Stimulated activated memory B cell treated with anti-CD40 and anti-IgM and Interleukin-4, amounts not matched to agents 10 μg/mL and 1 μg/mL and 100 μg/mL, for 72 hours (primary cell): ENCODE measurements at regions not wholly inside any gene's neighbourhood (a gene's known extent, or its start where the extent isn't known, plus 50 kb on each side); places are given as distances from the start of the nearest gene placed in this dataset.

Source experiments
- ATAC-seq: fragments of 150-1000 bp; cut with Tn5 transposase; 2 replicates; pipeline ENCODE4 v1.10.0; 2021
- H3K27ac Mint-ChIP-seq: one replicate; pipeline ENCODE4 v1.8.0; 2022; ENCODE audit warnings: mild to moderate bottlenecking, mixed read lengths
- H3K27me3 Mint-ChIP-seq: one replicate; pipeline ENCODE4 v1.8.0; 2022; ENCODE audit warnings: mixed read lengths
- H3K36me3 Mint-ChIP-seq: one replicate; pipeline ENCODE4 v1.8.0; 2022; ENCODE audit warnings: mixed read lengths
- H3K4me1 Mint-ChIP-seq: one replicate; pipeline ENCODE4 v1.8.0; 2022; ENCODE audit warnings: mixed read lengths
- H3K4me3 Mint-ChIP-seq: one replicate; pipeline ENCODE4 v1.8.0; 2022; ENCODE audit warnings: mild to moderate bottlenecking, moderate library complexity, mixed read lengths
- H3K9me3 Mint-ChIP-seq: one replicate; pipeline ENCODE4 v1.8.0; 2022; ENCODE audit warnings: mixed read lengths

DNA sequence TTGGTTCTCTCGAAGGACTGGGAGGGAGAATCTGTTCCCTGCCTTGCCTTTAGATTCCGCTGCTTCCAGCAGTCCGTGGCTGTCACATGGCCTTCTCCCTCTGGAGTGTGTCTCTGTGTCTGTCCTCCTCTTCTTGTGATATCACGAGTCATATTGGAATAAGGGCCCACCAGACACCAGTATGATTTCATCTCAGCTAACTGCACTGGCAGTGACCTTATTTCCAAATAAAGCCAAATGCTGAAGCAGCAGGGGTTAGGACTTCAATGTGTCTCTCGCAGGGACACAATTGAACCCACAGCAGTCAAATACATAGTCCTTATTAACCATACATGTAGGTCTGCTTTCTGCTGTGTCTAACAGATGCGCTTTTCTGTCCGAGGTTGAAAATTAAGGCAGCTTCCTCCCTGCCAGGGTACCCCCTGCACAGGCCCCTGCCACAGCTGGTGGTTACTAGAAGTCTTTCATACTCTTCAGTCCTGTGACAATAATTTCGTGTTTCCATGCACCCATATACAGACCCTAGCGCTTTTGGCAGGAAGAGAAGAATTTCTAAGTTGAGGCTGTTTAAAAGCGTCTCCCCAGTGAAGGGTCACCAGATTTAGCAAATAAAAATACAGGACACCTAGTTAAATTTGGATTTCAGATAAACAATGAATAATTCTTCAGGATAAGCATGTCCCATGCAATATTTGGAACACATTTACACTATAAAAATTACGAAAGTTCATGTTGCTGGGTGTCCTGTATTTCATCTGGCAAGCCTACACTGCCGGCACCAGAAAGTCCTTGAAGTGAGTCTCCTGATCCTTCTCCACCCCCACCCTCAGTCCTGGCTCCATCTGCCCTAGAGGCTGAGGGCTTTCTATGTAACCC lies 182.1 kb downstream of the ETS2 start:
- no peak overlapping the region for H3K27ac Mint-ChIP-seq
- H3K27me3 Mint-ChIP-seq, result peaks cover 82% of the 10 kb centered on the region
- H3K4me1 Mint-ChIP-seq, result peaks cover 17% of the 10 kb centered on the region
- H3K4me3 Mint-ChIP-seq, result no peak overlapping the region
- peaks cover 2% of the 10 kb centered on the region for H3K9me3 Mint-ChIP-seq
- ATAC-seq, result no peak
- H3K36me3 Mint-ChIP-seq, result no peaks in the 10 kb centered on the region

DNA sequence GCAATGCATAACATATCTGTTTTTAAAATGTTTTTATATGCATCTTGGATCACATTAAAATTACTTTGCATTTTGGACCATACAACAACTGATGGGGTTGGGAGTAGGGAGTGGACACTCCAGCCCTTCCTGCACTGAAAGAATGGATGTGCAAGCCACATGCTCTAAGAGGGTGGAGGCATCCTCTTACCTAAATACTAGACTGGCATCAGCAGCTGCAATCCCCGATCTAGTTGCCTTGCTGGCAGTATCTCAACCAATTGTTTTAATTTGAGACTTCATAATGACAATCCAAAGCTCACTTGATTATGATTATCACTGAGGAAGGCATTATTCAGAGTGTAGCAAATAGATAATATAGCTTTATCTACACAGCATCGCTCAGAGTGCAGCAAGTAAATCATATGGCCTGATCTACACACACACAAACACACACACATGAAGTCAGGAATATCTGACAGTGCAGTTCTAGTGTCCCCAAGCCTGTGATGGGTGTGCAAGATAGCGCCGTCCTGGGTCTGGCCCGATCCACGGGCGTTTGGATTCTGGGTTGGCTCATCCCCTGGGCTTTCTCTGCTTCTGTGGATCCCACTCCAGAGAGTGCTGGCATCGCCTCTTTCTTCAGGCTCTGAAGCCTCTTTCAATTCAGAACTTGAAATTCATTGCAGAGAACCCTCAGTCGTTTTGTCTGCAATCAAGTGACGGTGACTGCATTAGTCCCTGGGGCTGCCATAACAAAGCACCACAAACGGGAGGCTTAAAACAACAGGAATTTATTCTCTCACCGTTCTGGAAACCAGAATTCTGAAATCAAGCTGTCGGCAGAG lies 181.3 kb downstream of the ETS2 start:
- no peaks in the 10 kb centered on the region for H3K36me3 Mint-ChIP-seq
- no peak for ATAC-seq
- H3K27me3 Mint-ChIP-seq, result peaks cover 74% of the 10 kb centered on the region
- peaks cover 17% of the 10 kb centered on the region for H3K4me1 Mint-ChIP-seq
- no peak overlapping the region for H3K27ac Mint-ChIP-seq
- no peak overlapping the region for H3K4me3 Mint-ChIP-seq
- peaks cover 2% of the 10 kb centered on the region for H3K9me3 Mint-ChIP-seq

DNA sequence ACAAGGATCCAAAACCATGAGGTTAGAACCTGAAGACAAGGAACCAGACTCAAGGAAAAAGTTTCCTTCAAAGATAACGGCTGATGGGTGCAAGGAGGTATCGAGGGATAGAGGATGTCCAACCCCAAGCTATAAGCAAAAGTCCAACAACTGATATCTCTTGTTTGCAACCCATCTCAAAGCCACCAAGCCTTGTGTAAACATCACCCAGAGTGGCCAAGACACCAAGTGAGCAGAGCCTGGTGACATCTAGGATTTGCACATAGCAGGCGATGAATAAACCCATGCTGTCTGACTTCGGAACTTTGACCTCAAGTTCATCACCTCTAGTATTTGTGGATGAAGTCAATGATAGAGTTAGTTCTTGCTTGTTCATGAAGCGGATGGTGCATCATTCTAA lies 180.7 kb downstream of the ETS2 start:
- Mint-ChIP-seq H3K4me3 (no peak overlapping the region), H3K4me1 (peaks cover 17% of the 10 kb centered on the region), H3K27ac (peak overlapping the region; percentile 62), H3K9me3 (peaks cover 2% of the 10 kb centered on the region), H3K27me3 (peaks cover 74% of the 10 kb centered on the region), H3K36me3 (no peaks in the 10 kb centered on the region)
- ATAC-seq, result no peak

DNA sequence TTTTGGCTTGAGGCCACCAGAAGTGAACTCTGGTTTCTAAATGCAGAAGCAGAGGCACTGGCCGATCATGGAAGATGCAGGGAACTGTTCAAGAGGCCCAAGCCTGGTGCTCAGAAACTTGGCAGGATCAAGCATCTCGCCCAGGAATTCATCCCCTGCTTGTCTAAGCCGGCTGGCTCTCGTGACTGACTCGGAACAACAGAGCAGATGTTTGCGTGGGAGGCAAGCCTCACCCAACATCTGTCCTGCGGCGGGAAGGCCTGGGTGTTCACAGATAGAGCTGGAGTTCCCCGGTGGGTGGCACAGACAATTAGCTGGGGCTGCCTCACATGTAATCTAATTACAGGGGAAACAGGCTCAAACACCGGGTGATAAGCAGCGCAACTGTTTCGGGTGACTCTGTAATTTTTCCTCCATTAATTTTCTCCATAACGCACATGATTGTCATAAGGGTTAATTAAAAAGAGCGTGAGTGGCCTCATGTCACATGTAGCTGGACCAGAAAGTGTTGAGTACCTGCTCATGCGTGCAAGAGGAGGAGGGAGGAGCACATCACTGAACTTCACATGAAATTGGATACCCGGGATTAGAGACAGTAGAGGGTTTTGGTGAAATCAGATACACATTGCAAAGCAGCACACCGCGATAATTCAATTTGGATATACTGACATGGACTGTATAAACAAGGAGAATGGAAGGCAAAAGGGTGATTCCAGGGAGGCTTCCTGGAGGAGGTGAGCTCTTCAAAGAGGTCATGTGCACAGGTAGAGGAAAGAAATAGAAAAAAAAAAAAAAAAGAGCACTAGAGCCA lies 180.0 kb downstream of the ETS2 start:
- H3K27ac Mint-ChIP-seq, result peak overlapping the region; percentile 62
- H3K9me3 Mint-ChIP-seq, result peaks cover 2% of the 10 kb centered on the region
- ATAC-seq, result peak; percentile 76
- no peak overlapping the region for H3K4me3 Mint-ChIP-seq
- H3K36me3 Mint-ChIP-seq, result no peaks in the 10 kb centered on the region
- H3K27me3 Mint-ChIP-seq, result peaks cover 75% of the 10 kb centered on the region
- H3K4me1 Mint-ChIP-seq, result peaks cover 17% of the 10 kb centered on the region

DNA sequence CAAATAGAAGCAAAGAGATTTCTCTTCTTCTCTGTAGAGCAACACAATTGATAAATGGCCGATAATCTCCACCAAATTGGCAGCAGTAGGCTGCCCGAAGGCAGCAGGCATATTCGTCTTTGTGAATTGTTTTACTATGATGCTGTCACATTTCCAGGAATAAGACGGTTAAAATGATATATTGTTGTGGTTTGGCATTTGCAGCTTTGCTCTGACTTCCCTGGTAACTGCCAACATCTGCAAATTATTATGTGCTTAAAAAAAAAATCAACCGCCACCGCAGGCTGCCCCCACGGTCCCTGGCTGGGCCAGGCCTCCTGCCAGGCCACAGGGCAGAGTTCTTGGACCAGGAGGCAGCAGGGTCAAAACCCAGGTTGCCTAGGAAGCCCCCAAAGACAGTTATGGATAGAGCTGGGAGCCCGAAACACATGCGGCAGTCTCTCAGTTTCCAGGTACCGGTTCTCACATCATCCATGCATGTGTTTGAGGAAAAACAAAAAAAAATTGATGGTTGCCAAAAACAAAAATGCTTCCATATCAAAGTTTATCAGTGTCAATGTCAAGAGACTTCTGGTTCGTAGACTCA lies 179.3 kb downstream of the ETS2 start:
- peaks cover 79% of the 10 kb centered on the region for H3K27me3 Mint-ChIP-seq
- H3K9me3 Mint-ChIP-seq, result peaks cover 2% of the 10 kb centered on the region
- no peak overlapping the region for H3K4me3 Mint-ChIP-seq
- H3K36me3 Mint-ChIP-seq, result no peaks in the 10 kb centered on the region
- peak; percentile 40 for ATAC-seq
- peaks cover 17% of the 10 kb centered on the region for H3K4me1 Mint-ChIP-seq
- peak overlapping the region; percentile 62 for H3K27ac Mint-ChIP-seq

DNA sequence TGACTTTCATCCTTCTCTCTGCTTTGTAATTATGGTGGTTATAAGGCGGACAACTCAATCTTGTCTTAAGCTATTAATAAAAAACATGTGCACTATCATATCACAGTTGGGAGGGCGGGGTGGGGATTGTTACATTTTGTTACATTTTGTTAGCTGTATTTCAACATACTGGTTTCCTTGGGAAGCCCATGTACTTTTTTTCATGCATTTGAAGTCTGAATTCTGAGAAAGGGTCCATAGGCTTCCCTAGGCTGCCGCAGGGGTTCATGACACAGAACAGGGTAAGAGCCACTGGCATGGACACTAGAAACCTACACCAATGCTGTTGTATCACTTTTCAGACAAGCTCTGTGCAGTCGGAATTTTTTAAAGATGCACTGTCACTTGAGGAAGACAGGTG lies 178.8 kb downstream of the ETS2 start:
- Mint-ChIP-seq H3K36me3 (no peaks in the 10 kb centered on the region), H3K27ac (peak overlapping the region; percentile 62), H3K4me1 (peaks cover 17% of the 10 kb centered on the region), H3K27me3 (peaks cover 79% of the 10 kb centered on the region), H3K9me3 (peaks cover 2% of the 10 kb centered on the region), H3K4me3 (no peak overlapping the region)
- ATAC-seq, result no peak

DNA sequence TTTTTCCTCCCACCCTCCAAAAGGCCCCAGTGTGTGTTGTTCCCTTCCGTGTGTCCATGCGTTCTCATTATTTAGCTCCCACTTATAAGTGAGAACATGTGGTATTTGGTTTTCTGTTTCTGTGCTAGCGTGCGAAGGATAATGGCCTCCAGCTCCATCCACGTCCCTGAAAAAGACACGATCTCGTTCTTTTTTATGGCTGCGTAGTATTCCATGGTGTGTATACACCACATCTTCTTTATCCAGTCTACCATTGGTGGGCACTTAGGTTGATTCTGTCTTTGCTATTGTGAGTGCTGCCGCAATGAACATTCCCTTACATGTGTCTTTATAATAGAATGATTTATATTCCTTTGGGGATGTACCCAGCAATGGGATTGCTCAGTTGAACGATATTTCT lies 177.8 kb downstream of the ETS2 start:
- Mint-ChIP-seq H3K4me3 (no peak overlapping the region), H3K9me3 (peaks cover 2% of the 10 kb centered on the region), H3K36me3 (no peaks in the 10 kb centered on the region), H3K27me3 (peaks cover 75% of the 10 kb centered on the region), H3K27ac (no peak overlapping the region), H3K4me1 (peaks cover 17% of the 10 kb centered on the region)
- ATAC-seq, result no peak

DNA sequence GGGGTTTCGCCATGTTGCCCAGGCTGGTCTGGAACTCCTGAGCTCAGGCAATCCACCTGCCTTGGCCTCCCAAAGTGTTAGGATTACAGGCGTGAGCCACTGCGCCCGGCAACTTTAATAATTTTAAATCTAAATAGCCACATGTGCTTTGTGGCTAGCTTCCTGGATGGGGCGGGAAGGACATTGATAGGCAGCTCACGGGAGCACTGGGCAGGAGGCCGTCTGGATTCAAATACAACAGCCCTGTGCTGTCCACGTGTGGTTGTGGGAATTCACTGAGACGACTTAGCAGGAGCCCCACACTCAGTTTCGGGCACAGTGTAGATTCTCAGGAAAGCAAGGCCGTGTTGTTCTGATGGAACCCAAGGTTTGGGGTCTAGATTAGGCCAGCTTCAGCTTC lies 177.1 kb downstream of the ETS2 start:
- no peak for ATAC-seq
- Mint-ChIP-seq H3K27me3 (peaks cover 68% of the 10 kb centered on the region), H3K4me3 (no peak overlapping the region), H3K36me3 (no peaks in the 10 kb centered on the region), H3K4me1 (peaks cover 17% of the 10 kb centered on the region), H3K27ac (no peak overlapping the region), H3K9me3 (peaks cover 2% of the 10 kb centered on the region)

DNA sequence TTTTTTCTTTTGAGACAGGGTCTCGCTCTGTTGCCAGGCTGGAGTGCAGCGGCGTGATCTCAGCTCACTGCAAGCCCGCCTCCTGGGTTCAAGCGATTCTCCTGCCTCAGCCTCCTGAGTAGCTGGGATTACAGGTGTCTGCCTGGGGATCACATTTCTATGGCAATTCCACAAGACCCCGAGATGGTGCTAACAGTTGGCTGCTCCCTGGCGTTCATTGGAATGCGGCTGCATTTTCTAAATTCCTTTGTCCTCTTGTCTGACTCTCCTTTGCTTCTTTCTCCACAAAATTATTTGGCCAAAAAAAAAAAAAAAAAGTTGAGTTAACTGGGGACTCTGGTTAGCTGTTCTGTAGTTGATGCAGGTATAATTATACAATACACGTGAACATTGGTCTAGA lies 176.4 kb downstream of the ETS2 start:
- Mint-ChIP-seq H3K4me1 (peaks cover 17% of the 10 kb centered on the region), H3K4me3 (no peak overlapping the region), H3K36me3 (no peaks in the 10 kb centered on the region), H3K27ac (no peak overlapping the region), H3K9me3 (peaks cover 2% of the 10 kb centered on the region), H3K27me3 (peaks cover 60% of the 10 kb centered on the region)
- no peak for ATAC-seq

DNA sequence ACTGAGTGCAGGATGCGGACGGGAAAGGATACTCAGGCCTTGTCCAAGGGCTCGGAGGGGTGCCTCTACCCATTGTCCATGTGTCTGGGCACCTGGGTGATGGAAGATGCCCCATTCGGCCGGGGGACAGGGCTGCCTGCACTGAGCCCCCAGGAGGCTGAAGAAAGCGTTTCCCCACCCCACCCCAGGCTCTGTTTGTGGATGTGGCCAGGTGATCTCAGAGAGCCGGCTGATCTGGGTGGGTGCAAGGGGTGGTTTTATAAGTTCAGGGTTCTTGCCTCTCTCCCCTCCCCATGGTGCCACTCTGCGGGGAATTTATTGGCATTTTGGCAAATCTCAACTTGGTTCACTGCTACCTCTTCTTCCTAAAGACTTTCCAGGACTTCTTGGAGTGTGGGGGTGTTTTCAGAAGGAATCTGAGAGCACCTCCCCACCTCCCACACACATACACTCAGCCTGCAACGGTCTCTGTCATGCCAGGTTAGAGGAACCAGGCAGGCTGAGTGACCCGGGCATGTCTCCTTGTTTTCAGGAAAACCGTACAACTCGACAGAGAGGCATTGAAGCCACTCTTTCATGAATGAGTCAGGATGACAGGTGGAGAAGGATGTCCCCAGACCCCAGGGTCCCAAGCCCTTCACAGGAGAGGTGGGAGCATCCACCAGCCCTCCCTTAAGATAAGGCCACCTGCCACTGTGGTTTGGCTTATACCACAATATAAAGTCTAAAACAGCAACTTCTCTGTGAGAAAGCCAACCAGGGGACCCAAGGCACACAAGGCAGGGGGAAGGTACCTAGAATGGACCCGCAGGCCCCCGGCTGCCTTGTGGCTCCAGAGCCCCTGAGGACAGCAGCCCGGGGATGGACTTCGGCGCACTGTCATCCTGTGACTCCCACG lies 174.9 kb downstream of the ETS2 start:
- peak; percentile 4 for ATAC-seq
- H3K4me3 Mint-ChIP-seq, result no peak overlapping the region
- no peaks in the 10 kb centered on the region for H3K36me3 Mint-ChIP-seq
- peaks cover 2% of the 10 kb centered on the region for H3K9me3 Mint-ChIP-seq
- H3K27ac Mint-ChIP-seq, result no peak overlapping the region
- H3K27me3 Mint-ChIP-seq, result peaks cover 52% of the 10 kb centered on the region
- H3K4me1 Mint-ChIP-seq, result peaks cover 10% of the 10 kb centered on the region

DNA sequence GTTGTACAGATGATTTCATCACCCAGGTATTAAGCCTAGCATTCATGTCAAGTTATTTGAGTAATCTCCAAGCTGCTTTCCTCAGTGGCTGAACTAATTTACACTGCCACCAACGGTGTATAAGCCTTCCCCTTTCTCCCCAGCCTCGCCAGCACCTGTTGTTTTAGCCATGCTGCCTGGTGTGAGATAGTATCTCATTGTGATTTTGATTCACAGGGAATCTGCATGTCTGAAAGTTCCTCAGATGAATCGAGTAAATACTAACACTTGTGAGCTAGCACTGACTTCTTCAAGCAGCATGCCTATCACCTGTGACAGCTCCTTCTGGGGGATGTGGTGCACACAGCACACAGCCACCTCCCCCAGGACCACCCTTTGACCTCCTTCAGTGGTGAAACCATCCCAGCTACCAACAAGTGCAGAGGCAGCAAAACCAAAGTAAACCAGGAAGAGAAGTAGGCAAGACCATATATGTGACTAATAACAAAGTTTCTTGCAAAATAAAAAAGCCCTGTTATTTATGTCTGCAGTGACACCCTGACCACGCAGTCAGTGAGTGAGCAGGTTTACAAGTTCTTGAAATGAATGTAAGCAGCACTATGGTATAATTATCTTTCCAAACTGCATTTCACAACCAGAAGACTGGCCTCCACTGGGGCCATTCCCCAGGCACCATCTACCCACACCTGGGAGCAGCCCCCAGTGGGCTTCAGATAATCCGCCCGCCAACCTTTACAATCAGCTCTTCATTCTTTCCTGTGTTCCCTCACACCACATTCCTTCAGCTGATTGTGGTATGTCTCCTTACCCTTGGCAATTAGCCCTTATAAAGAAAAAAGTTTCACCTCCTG lies 173.8 kb downstream of the ETS2 start:
- H3K27me3 Mint-ChIP-seq, result peaks cover 42% of the 10 kb centered on the region
- no peak overlapping the region for H3K27ac Mint-ChIP-seq
- H3K9me3 Mint-ChIP-seq, result peaks cover 2% of the 10 kb centered on the region
- H3K4me3 Mint-ChIP-seq, result no peak overlapping the region
- ATAC-seq, result peak; percentile 25
- no peaks in the 10 kb centered on the region for H3K4me1 Mint-ChIP-seq
- no peaks in the 10 kb centered on the region for H3K36me3 Mint-ChIP-seq

DNA sequence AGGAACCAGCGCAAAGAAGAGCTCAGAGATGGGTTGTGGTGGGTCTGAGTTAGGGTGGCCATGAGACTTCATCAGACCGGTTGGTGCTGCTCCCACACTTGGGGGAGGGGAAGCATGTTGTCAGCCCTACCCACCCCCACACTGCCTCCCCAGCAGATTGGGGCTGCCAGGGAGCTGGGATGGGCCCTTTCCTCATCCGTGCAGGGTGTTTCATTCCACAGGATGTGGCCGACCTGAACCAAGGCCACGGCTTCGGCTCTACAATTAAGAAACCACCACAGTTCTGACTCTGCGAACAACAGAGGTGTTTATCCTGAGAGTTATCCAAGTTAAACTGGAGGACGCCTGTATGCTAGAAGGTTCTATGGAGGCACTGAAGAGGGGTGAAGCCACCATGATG lies 171.2 kb downstream of the ETS2 start:
- H3K9me3 Mint-ChIP-seq, result no peaks in the 10 kb centered on the region
- H3K36me3 Mint-ChIP-seq, result no peaks in the 10 kb centered on the region
- no peak overlapping the region for H3K4me3 Mint-ChIP-seq
- no peak for ATAC-seq
- peaks cover 32% of the 10 kb centered on the region for H3K27me3 Mint-ChIP-seq
- H3K4me1 Mint-ChIP-seq, result no peaks in the 10 kb centered on the region
- H3K27ac Mint-ChIP-seq, result no peak overlapping the region

DNA sequence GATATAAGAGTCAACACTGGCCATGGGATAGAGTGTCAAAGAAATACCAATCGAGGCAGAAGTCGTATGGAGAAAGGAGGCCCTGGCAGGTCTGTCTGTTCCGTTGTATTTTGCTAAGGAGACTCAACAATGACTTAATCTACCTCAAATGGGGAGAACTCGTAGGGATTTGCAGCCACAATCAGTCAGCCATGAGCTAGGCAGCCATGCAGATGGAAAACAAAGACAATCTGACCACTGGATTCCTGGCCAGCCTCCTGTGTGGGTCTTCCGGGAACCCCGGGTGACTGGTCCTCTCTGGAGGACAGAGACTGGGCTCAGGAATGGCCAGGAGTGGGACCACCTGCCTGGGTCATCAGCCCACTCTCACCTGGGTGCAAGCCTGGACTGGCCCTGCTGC lies 167.8 kb downstream of the ETS2 start:
- no peak for ATAC-seq
- H3K9me3 Mint-ChIP-seq, result no peaks in the 10 kb centered on the region
- no peak overlapping the region for H3K27ac Mint-ChIP-seq
- peaks cover 7% of the 10 kb centered on the region for H3K27me3 Mint-ChIP-seq
- H3K4me3 Mint-ChIP-seq, result no peak overlapping the region
- no peaks in the 10 kb centered on the region for H3K4me1 Mint-ChIP-seq
- H3K36me3 Mint-ChIP-seq, result no peaks in the 10 kb centered on the region
